HG03039 (cell line): ENCODE measurements at regions not wholly inside any gene's neighbourhood (a gene's known extent, or its start where the extent isn't known, plus 50 kb on each side); places are given as distances from the start of the nearest gene placed in this dataset.

Source experiments
- ATAC-seq: cut with Tn5 transposase; IDR thresholded peaks from one replicate; pipeline ENCODE4 v1.9.1; 2021; ENCODE audit warnings: mild to moderate bottlenecking, moderate library complexity; ENCODE audit not compliant: unreplicated experiment

DNA sequence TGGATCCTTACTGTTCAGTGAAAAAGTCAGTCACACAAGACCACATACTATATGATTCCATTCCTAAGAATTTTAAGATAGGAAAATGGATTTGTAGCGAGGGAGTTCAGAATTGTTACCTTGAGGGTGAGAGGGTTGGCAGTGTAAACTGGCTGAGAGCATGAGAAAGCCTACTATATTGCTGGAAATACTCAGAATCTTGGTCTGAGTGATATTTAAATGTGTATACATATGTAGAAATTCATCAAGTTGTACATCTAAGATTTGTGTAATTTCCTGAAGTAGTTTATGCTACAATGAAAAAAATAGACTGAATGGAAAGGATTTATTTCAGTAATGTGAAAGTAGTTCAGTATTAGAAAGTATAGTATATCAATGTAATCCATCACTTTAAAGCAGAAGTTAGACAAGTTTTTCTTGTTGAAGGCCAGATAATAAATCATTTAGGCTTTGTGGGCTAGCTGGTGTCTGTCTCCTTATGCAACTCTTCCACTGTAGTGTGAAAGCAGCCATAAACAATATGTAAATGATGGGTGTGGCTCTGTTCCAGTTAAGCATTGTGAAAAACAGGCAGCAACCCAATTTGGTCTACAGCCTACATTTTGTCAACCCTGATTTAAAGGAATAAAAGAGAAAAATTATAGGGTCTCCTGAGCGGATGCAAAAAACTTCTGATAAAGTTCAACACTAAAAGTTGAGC, 127.2 kb upstream of the THY1 start:
- ATAC-seq: no peak

DNA sequence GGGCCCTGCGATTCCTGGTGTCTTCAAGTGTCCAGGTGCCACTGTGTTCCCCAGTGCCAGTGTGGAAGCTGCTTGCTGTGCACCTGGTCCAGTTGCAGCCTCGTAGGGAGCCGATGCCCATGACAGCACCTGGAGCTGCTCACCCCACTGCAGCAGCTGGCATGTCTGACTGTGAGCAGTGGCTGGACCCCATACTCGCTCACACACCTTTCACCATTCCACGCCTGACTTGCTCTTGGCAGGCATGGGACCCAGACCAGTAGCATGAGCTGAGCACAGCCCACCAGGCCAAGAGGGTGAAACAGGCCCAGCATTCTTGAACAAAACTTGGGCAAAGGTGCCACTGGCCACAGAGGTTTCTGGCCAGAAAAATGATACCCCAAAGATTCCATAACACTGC, 124.5 kb upstream of the THY1 start:
- no peak for ATAC-seq

DNA sequence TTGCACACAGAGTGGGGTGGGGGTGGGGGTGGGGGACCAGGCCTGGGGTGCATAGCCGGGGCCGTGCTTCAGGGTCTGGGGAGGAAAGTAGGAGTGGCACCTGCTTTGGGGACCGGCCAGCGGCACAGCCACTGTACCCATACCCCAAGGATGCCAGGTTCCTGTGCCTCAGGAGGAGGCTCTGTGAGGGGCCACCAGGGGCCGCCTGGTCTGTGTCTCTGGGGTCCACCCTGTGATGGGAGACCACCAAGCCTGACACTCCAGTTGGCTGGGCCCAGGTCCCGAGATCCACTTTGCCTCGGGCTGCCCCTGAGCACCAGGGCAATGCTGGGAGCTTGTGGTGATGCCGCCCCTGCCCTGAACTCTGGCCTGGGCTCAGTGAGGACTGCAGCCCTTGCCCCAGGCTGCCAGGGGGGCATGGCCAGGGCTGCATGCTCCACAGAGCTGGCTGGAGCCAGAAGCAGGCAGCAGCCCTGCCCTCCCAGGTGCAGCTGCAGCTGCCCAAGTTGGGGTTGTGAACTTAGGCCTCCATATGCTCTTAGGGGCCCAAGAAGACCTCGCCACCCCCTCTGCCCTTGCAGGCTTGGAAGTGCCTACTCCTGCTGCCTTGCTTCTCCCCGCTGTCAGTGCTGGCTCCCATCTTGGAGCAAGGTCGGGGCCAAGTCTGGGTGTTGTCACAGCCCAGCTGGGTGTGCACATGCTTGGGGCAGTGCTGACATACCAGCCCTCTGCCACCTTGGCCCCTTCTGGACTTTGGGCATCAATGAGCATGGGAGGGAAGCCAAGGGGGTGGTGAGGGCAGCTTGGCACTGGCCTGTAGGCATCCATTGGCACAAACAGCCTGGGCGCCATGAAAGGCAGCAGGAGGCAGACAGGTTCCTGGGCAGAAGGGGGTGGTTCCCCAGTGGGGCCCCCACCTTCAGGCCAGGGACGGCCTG, 123.3 kb upstream of the THY1 start:
- no peak for ATAC-seq

DNA sequence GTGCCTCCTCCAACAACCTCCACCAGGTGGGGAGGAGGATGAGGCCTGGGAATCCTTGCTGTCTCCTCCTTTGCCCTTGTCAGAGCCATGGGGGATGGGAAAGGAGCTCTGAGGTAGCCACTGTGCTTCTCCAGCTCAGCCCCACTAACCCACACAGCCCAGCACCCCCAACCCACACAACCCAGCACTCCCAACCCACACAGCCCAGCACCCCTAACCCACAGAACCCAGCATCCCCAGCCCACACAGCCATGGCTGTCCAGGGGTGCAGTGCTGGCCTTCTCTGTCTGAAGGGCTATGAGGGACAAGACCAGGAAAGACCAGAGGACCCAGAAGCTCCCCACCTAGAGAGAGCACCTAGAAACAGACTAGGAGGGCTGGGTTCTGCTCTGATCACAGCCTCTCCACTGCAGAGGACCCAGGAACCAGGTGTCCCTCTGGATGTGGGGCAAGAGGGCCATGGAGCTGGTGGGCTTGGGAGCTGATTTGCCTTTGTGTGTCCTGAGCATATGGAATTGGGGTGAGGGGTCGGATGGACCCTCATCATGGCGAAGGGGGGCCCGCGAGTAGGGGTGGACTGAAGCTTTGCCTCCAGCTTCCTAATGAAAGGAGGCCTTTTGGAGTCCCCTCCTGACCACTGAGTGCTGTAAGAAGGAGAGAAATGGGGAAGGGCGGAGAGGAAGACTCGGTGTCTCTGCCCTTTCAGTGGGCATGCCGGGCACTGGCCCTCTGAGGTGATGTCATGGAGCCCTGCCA, 117.6 kb upstream of the THY1 start:
- no peak for ATAC-seq

DNA sequence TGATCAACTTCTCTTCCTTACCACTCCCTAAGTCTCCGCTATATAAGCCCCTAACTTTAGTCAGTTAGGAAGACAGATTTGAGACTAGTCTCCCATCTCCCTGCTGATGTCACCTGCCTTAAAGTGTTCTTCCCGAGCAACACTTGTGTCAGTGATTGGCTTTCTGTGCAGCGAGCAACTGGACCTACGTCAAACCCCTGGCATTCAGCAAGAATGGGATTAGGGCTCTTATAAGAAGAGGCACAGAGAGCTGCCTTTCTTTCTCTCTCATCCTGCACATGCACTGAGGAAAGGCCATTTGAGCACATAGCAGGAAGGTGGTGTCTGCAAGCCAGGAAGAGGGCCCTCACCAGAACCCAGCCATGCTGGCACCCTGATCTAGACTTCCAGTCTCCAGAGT, 116.6 kb upstream of the THY1 start:
- ATAC-seq: no peak

DNA sequence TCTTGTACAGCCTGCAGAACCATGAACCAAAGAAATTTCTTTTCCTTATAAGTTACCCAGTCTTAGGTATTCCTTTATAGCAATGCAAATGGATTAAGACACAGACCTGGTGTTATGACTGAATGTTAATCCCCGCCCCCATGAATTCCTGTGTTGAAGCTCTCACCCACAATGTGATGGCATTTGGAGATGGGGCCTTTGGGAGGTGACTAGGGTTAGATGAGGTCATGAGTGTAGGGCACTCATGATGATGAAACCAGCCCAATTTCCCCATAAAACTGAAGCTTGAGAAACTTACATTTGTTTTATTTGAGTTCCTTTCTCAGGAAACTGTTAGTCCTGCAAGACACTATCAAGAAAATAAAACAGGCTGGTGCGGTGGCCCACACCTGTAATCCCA, 115.8 kb upstream of the THY1 start:
- ATAC-seq: no peak

DNA sequence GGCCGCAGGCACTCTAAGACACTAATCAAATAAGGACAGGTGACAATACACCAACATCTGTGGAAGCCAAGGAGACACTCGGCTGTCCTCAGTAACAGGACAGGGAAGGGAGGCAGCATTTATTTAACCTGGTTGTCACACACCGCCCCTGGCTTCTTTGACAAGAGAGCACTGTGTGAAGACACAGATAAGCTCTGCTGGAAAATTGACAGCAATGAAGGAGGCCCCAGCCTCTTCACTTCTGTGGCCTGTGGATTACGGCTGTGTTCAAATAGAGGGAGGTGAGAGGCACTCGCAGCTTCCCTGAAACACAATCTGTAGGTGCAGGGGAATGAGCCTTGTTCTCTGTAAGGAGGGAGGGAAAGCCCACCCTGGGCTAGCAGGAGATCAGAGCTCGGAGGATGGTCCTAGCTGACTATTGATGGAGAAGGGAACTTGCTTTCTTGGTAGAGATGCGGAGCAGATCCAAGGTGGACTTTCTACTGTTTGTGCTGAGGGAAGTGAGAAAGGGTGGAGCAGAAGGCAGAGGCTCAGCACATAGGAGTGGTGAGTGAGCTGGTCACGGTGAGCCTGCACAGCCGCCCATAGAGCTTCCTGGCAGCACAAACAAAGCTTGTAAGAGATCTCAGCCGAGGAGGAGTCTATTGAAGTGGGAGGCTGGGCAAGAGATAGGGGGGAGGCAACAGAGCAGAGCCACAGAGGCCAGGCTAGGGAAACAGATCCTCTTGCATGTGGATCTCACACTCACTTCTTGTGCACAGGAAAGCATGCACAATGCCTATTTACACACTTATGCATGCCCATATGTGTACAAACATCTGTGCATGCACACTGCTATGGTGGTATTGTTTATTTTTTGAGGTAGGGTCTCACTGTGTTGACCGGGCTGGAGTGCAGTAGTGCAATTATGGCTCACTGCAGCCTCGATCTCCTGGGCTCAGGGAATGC, 114.6 kb upstream of the THY1 start:
- no peak for ATAC-seq

DNA sequence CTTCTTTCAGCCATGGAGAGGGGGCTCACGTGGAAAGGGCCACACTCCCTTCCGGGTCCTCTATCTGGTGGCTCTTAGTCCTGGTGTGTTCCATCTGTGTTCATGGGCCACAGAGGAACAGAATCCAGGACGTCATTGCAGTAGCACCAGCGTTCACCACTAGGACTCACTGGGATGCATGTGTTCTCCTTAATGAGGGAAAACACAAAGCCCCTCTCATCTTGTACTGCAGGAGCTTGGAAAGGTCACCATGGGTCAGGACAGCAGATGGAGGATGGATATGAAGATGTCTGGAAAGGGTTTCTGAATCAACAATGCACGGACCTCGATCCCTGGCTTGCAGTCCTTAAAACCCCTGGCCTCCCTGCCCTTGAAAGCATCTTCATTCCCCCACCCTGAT, 113.8 kb upstream of the THY1 start:
- no peak for ATAC-seq

DNA sequence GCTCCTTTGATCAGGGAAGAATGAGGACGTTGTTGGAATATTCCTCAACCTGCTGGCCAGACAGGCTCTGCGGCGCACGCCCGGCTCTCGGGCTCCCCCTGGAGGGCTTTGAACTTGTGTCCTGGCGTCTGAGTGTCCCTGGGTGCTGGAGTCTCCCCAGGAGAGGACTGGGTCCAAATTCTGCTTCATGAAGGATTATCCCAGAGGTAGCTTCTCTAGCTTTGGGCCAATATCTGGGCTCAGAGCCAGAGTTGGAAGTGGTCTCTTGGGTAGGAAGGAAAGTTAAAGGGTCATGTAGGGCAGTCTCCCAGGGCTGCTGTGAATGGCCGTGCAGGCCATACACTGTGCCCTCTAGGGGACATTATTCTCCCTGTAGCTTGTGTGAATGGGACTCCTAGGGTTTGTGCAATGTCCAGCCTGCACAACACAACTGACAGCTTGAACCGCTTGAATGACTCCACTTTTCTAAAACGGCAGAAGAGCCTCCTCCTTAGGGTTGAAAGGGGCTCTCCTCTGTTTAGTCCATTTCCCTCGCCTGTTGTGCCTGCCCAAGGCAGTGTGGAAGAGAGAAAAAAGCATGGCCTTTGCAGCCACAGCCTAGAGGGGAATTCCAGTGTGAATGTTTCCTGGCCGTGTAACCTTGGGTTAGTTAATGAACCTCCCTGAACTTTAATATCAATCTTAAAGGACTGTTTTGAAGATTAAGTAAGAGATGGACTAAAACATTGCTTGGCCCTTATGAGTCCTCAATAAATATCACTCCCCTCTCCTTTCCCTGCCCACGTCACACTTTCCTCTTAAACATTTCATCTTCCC, 111.2 kb upstream of the THY1 start:
- ATAC-seq: no peak

DNA sequence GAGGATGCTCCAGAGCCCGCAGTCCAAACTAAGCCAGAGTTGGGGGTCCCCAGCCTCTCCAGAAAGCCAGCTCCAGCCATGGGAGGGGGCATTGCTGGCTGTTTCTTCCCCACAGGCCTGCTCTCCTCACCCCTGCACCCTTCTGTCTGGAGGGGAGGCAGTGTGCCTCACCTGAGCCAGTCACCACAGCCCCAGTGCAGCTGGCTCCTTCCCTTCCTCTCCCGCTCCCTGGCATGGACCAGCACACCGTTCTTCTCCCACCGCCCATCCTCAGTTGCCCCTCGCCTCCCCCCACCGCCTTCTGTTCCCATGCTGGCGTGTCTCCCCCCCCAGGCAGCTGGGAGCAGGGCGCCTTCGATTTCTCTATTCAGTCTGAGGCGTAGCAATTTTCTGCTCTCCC, 110.5 kb upstream of the THY1 start:
- ATAC-seq: no peak

DNA sequence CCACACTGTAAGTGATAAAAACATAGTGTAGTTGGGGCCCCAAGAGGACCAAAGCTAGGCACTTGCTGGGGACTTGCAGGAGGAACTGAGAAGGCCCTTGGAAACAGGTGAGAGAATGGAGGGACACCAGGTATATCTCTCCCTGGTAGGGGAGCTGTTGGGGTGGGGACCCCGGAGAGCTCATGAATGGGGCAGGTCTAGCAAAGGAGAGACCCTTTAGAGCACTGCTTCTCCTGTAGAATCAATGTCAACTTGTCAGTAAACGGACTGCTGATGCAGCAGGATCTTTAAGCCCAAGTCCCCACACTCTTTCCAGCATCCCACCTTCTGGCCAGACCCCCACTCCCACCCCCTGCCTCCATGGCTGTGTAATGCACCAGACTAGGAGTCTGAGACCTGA, 109.6 kb upstream of the THY1 start:
- no peak for ATAC-seq

DNA sequence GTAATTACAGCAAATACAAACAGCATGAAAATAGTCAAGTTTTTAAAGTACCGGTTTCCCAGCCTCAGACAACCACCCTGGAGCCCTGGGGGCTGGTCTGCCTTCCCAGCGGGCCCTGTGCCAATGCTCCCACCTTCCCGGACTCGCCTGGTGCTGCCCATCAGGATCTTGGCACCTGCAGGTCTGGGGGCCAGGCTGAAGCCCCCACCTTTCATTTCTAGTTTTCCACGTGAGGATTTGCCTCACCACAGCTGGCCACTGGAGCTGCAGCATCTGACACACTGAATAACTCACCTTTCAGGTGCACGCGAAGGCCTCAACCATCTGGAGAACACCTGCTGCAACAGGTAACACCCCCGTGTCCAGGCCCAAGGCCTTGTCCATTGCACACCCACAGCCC, 108.7 kb upstream of the THY1 start:
- ATAC-seq: no peak

DNA sequence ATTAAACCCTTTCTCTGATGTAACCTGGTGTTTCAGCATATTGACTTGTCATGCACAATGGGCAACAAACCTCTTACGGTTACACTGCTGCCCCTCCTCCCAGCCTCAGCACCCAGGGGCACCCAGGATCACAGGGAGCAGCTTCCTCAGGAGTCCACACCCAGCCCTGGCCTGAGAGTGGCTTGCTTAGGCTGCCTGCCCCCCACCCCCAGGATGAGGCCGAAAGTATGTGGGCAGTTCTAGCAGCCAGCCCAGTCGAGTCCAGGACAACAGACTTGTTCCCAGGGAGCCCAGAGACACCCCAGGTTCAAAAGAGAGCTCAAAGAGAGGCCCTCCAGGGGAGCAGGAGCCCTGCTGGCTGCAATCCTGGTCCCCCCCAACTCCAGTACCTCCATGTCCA, 108.1 kb upstream of the THY1 start:
- no peak for ATAC-seq

DNA sequence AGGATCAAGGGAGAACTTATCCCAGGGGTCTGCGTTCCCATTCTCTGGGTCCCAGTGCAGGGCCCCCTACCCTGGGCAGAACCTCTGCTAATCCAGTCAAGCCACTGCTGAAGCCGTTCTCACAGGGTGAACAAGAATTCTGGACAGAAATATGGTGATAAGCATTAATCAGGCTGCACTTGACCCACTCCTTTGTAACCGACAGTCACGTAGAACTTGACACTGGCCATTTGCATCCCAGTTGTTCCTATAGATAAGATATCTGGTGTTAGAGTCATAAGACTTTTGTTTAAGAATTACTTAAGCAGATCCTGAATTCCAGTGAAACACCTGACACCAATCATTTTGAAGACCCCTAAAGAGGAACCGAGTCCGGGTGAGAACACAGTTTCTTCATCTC, 107.5 kb upstream of the THY1 start:
- no peak for ATAC-seq

DNA sequence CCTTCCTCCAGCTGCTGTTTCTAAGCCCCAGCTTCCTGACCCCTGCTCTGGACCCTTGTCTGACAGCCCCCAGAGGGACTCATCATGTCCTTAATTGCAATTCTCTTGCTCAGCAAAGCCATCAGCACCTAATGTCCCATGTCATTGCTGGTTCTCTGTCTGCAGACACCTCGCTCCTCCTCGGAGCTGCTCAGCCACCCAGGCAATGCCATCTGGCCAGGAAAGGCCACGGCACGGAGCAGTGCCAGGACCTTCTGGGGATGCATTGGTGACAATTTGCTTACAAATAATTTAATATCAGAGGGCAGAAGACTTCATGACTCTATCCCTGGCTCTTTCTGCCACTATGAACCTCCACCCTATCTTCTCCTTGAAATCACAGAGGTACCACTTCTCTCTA, 107.0 kb upstream of the THY1 start:
- ATAC-seq: no peak

DNA sequence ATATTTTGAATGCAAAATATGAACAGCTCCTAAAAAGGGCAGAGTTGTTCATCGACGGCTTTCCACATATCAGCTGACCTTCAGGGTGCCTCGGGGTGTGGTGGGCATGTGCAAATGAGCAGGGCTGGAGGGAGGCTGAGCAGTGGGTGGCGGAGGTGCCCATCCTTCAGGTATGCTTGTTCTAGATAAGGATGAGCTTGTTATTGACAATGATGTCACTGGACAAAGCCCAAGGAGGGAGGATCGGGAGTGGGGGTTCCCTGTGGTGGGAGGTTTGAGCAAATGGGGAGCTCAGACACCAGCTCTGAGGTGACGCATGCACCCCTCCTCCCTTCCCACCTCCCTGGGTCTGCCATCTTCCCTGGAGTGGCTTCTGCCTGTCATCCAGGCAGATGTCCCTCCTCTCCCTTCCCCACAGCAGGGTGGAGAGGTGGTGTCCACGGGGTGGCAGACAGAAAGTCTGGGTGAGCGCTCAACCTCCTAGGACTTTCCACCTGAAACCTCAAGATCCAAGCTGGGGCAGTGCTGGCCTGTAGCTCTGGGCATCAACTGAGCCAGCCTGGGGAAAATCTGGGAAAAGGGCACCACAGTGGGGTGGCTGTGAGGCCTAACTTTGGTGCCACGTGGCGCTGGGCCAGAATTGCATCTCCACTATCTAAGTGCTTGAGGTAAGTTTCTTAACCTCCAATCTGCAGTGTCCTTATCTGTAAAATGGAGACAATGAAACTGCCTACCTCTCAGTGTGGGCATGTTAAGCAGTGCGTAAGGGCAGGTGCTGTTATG, 106.3 kb upstream of the THY1 start:
- ATAC-seq: no peak

DNA sequence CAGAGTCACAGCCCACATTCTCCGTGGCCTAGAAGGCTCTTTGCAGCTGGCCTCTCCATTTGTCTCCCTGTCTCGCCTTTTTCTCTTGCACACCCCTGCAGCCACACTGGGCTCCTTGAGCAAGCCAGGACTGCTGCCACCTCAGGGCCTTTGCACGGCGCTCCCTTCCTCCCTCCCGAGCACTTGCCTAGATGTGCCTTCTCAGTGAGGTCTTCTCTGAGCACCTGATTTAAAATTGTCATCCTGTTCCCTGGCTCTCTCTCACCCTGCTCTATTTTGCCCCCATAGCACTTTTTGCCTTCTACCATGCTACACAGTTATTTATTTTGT, 102.9 kb upstream of the THY1 start:
- no peak for ATAC-seq

DNA sequence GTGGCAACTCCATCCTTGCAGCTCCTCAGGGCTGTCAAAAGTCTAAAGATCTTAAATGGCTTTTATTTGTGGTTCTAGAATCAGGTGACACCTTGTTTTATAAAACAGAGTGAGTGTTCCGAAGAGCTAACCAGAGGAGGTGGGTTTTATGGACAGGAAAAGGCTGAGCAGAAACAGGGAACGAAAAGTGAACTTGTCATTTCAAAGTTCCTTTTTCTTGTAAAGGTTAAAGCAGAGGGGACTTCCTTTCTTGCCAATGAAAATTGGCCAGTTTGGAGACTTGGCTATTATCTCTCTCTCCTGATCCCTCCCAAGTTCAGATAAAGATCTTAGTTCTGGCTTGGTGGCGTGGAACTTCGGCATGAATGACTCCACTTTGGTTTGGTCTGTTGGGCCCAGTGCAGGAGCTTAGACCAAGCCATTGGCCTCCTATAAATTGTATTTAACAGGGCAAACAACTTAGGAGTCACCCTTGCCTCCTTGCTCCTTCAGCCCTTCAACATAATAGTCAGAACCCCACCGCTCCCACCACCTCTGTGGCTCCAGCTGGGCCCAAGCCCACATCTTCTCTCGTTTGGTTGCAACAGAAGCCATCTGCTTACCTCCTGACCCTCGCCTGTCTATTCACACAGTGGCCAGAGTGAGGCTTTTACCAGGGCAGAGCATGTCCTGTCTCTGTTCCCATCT, 102.4 kb upstream of the THY1 start:
- no peak for ATAC-seq
